ENCODE measurements at regions not wholly inside any gene's neighbourhood (a gene's known extent, or its start where the extent isn't known, plus 50 kb on each side); places are given as distances from the start of the nearest gene placed in this dataset.
"Not testable (repeated sequence)": the region's sequence is repeated elsewhere in the genome, so short reads cannot be mapped to it uniquely, and the experiment has no call there.

- DNase-seq (ENCODE audit: low spot score): no peak
Measured at GRCh38 chr13:54004026-54004699, 975.5 kb downstream of the OLFM4 start.

- no peak for DNase-seq (ENCODE audit: low spot score)
Measured at GRCh38 chr13:54016542-54016941, 987.9 kb downstream of the OLFM4 start.

- DNase-seq (ENCODE audit: low spot score): no peak
Measured at GRCh38 chr13:54018485-54018884, 989.9 kb downstream of the OLFM4 start.

GRCh38 chr13:54029226-54029625, 1000.6 kb downstream of the OLFM4 start:
- DNase-seq (ENCODE audit: low spot score): no peak

GRCh38 chr13:54029720-54030119, 1001.1 kb downstream of the OLFM4 start:
- DNase-seq (ENCODE audit: low spot score): no peak

- DNase-seq (ENCODE audit: low spot score): no peak
Measured at GRCh38 chr13:54033323-54033861, 1004.8 kb downstream of the OLFM4 start.

GRCh38 chr13:54034047-54034446, 1005.4 kb downstream of the OLFM4 start:
- DNase-seq (ENCODE audit: low spot score): no peak

GRCh38 chr13:54057416-54057815, 1028.8 kb downstream of the OLFM4 start:
- DNase-seq (ENCODE audit: low spot score): not testable (repeated sequence)

- not testable (repeated sequence) for DNase-seq (ENCODE audit: low spot score)
Measured at GRCh38 chr13:54069958-54070357, 1041.3 kb downstream of the OLFM4 start.

- no peak for DNase-seq (ENCODE audit: low spot score)
Measured at GRCh38 chr13:54077569-54077968, 1049.0 kb downstream of the OLFM4 start.

GRCh38 chr13:54078271-54078870, 1049.8 kb downstream of the OLFM4 start:
- DNase-seq (ENCODE audit: low spot score): peak; percentile 5

GRCh38 chr13:54082309-54082708, 1053.7 kb downstream of the OLFM4 start:
- not testable (repeated sequence) for DNase-seq (ENCODE audit: low spot score)

- no peak for DNase-seq (ENCODE audit: low spot score)
Measured at GRCh38 chr13:54091884-54092283, 1063.3 kb downstream of the OLFM4 start.

- DNase-seq (ENCODE audit: low spot score): no peak
Measured at GRCh38 chr13:54092686-54093085, 1064.1 kb downstream of the OLFM4 start.

GRCh38 chr13:54110597-54110996, 1082.0 kb downstream of the OLFM4 start:
- no peak for DNase-seq (ENCODE audit: low spot score)

- no peak for DNase-seq (ENCODE audit: low spot score)
Measured at GRCh38 chr13:54124700-54125099, 1096.1 kb downstream of the OLFM4 start.

GRCh38 chr13:54130931-54131330, 1102.3 kb downstream of the OLFM4 start:
- not testable (repeated sequence) for DNase-seq (ENCODE audit: low spot score)

- DNase-seq (ENCODE audit: low spot score): not testable (repeated sequence)
Measured at GRCh38 chr13:54131433-54131832, 1102.8 kb downstream of the OLFM4 start.

- DNase-seq (ENCODE audit: low spot score): not testable (repeated sequence)
Measured at GRCh38 chr13:54132127-54132526, 1103.5 kb downstream of the OLFM4 start.

- DNase-seq (ENCODE audit: low spot score): not testable (repeated sequence)
Measured at GRCh38 chr13:54132720-54133119, 1104.1 kb downstream of the OLFM4 start.

- no peak for DNase-seq (ENCODE audit: low spot score)
Measured at GRCh38 chr13:54133746-54134145, 1105.1 kb downstream of the OLFM4 start.

GRCh38 chr13:54144828-54145227, 1116.2 kb downstream of the OLFM4 start:
- no peak for DNase-seq (ENCODE audit: low spot score)

- no peak for DNase-seq (ENCODE audit: low spot score)
Measured at GRCh38 chr13:54150851-54151250, 1122.2 kb downstream of the OLFM4 start.

- DNase-seq (ENCODE audit: low spot score): no peak
Measured at GRCh38 chr13:54162069-54162468, 1133.5 kb downstream of the OLFM4 start.

Data from cerebellar cortex (tissue), 1 donor.